ENCODE measurements at regions not wholly inside any gene's neighbourhood (a gene's known extent, or its start where the extent isn't known, plus 50 kb on each side); places are given as distances from the start of the nearest gene placed in this dataset.

DNA sequence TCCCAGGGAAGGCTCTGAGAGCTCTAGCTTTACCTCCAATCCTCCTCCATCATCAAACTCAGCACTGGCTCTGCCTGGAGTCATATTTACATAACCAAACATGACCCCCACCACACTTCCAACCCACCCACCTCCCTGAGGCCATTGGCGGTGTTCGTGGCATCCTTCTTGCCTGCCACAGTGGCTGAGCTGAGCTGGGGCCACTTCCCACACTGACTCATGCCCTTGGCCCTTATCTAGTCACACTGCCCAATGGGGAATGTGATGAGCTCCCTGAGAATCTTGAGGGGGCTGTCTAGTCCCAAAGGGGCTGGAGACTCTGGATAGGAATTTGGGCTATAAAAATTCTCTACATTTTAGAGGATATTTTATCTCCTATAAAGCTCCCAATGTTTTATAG, 230.9 kb upstream of the IRF2BP2 start:
- intact Hi-C loops (cut with DNase I, micrococcal nuclease): no loop called here
- POLR2A ChIA-PET: interaction anchor here (1.1 kb wide), 1 partner anchor 97 kb away, joined by 3 read pairs; no protein-coding TSS in a partner anchor
- no peak overlapping the region for H3K4me3 Mint-ChIP-seq
- no peaks in the 10 kb centered on the region for H3K36me3 Mint-ChIP-seq (ENCODE audit: low read depth)
- Histone ChIP-seq H3K4me1 (ENCODE audit: insufficient read depth, low read length) (peaks cover 41% of the 10 kb centered on the region), H3K4me3 (ENCODE audit: low read length) (no peak overlapping the region), H3K36me3 (ENCODE audit: insufficient read depth, low read length) (no peaks in the 10 kb centered on the region), H3K27me3 (ENCODE audit: control insufficient read depth in 1 of 2, insufficient read depth in 2 of 2, low read length in 2 of 2) (no peaks in the 10 kb centered on the region), H3K27ac (ENCODE audit: low read depth in 1 of 2, low read length in 2 of 2) (no peak overlapping the region), H3K9me3 (ENCODE audit: control insufficient read depth in 1 of 2, insufficient read depth in 1 of 2, low read length in 2 of 2) (no peaks in the 10 kb centered on the region)
- peak in 1 of 14 experiments; percentile 51 for DNase-seq
- H3K9me3 Mint-ChIP-seq: peaks cover 3% of the 10 kb centered on the region
- TF ChIP-seq, protein P1, sequence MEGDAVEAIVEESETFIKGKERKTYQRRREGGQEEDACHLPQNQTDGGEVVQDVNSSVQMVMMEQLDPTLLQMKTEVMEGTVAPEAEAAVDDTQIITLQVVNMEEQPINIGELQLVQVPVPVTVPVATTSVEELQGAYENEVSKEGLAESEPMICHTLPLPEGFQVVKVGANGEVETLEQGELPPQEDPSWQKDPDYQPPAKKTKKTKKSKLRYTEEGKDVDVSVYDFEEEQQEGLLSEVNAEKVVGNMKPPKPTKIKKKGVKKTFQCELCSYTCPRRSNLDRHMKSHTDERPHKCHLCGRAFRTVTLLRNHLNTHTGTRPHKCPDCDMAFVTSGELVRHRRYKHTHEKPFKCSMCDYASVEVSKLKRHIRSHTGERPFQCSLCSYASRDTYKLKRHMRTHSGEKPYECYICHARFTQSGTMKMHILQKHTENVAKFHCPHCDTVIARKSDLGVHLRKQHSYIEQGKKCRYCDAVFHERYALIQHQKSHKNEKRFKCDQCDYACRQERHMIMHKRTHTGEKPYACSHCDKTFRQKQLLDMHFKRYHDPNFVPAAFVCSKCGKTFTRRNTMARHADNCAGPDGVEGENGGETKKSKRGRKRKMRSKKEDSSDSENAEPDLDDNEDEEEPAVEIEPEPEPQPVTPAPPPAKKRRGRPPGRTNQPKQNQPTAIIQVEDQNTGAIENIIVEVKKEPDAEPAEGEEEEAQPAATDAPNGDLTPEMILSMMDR (IDR thresholded peaks at IDR 0.05): no peak
- H3K27me3 Mint-ChIP-seq: no peaks in the 10 kb centered on the region
- CTCF ChIA-PET: no interaction called here
- no peak overlapping the region for H3K27ac Mint-ChIP-seq
- peaks cover 65% of the 10 kb centered on the region for H3K4me1 Mint-ChIP-seq (ENCODE audit: low read depth)
- ATAC-seq (ENCODE audit: poor library complexity): no peak

DNA sequence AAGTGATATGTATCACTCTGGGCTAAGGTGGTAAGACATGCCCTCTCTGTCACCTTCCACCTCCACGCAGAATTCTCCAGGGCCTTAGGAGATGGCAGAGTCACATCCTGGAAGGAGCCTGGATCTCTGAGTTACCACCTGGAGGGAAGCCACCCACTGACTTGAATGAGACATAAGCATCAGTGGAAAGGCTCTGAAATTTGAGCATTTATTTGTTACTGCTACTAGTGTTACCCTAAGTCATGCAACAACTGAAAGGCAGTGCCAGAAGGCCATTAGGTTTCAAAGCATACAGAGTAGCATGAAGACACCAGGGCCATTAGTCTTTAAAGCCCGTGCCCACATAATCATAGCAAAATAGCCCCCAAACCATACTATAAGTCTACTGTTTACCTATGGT, 230.3 kb upstream of the IRF2BP2 start:
- Histone ChIP-seq H3K27ac (ENCODE audit: low read depth in 1 of 2, low read length in 2 of 2) (no peak overlapping the region), H3K4me1 (ENCODE audit: insufficient read depth, low read length) (peaks cover 37% of the 10 kb centered on the region), H3K36me3 (ENCODE audit: insufficient read depth, low read length) (no peaks in the 10 kb centered on the region), H3K4me3 (ENCODE audit: low read length) (no peak overlapping the region), H3K9me3 (ENCODE audit: control insufficient read depth in 1 of 2, insufficient read depth in 1 of 2, low read length in 2 of 2) (no peaks in the 10 kb centered on the region), H3K27me3 (ENCODE audit: control insufficient read depth in 1 of 2, insufficient read depth in 2 of 2, low read length in 2 of 2) (no peaks in the 10 kb centered on the region)
- Mint-ChIP-seq H3K9me3 (no peaks in the 10 kb centered on the region), H3K27me3 (no peaks in the 10 kb centered on the region), H3K36me3 (ENCODE audit: low read depth) (no peaks in the 10 kb centered on the region), H3K4me1 (ENCODE audit: low read depth) (peaks cover 59% of the 10 kb centered on the region), H3K4me3 (no peak overlapping the region), H3K27ac (no peak overlapping the region)
- intact Hi-C loops (cut with DNase I, micrococcal nuclease): no loop called here
- TF ChIP-seq, protein P1 (IDR thresholded peaks at IDR 0.05): no peak
- ATAC-seq (ENCODE audit: poor library complexity) (no peak), DNase-seq (no peak)
- ChIA-PET CTCF (interaction anchor here (0.9 kb wide), 1 partner anchor 246 kb away, joined by 3 read pairs; no protein-coding TSS in a partner anchor), POLR2A (no interaction called here)

DNA sequence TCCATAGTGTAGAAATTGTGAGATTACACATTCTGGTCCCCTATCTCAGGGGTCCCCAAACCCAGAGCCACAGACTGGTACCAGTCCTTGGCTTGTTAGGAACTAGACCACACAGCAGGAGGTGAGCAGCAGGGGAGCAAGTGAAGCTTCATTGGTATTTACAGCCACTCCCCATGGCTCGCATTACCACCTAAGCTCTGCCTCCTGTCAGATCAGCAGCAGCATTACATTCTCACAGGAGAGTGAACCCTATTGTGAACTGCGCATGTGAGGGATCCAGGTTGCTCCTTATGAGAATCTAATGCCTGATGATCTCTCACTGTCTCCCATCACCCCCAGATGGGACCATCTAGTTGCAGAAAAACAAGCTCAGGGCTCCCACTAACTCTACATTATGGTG, 229.7 kb upstream of the IRF2BP2 start:
- peaks cover 53% of the 10 kb centered on the region for H3K4me1 Mint-ChIP-seq (ENCODE audit: low read depth)
- no peak overlapping the region for H3K4me3 ChIP-seq (ENCODE audit: low read length)
- DNase-seq (no peak), ATAC-seq (ENCODE audit: poor library complexity) (no peak)
- H3K27me3 Mint-ChIP-seq: no peaks in the 10 kb centered on the region
- CTCF ChIA-PET: interaction anchor here (0.9 to 1.5 kb wide), 2 partner anchors 140 to 247 kb away, joined by 3 to 4 read pairs; no protein-coding TSS in a partner anchor
- H3K9me3 ChIP-seq (ENCODE audit: control insufficient read depth in 1 of 2, insufficient read depth in 1 of 2, low read length in 2 of 2): no peaks in the 10 kb centered on the region
- H3K36me3 ChIP-seq (ENCODE audit: insufficient read depth, low read length): no peaks in the 10 kb centered on the region
- TF ChIP-seq, protein P1 (IDR thresholded peaks at IDR 0.05): no peak
- no peaks in the 10 kb centered on the region for H3K36me3 Mint-ChIP-seq (ENCODE audit: low read depth)
- H3K27ac Mint-ChIP-seq: no peak overlapping the region
- H3K4me1 ChIP-seq (ENCODE audit: insufficient read depth, low read length): peaks cover 34% of the 10 kb centered on the region
- intact Hi-C loops (cut with DNase I, micrococcal nuclease): no loop called here
- H3K9me3 Mint-ChIP-seq: no peaks in the 10 kb centered on the region
- H3K27ac ChIP-seq (ENCODE audit: low read depth in 1 of 2, low read length in 2 of 2): no peak overlapping the region
- no peak overlapping the region for H3K4me3 Mint-ChIP-seq
- POLR2A ChIA-PET: interaction anchor here (1.2 kb wide), 1 partner anchor 12 kb away, joined by 3 read pairs; no protein-coding TSS in a partner anchor
- no peaks in the 10 kb centered on the region for H3K27me3 ChIP-seq (ENCODE audit: control insufficient read depth in 1 of 2, insufficient read depth in 2 of 2, low read length in 2 of 2)
